HG02870 (cell line): ENCODE measurements at regions not wholly inside any gene's neighbourhood (a gene's known extent, or its start where the extent isn't known, plus 50 kb on each side); places are given as distances from the start of the nearest gene placed in this dataset.
"Not testable (repeated sequence)": the region's sequence is repeated elsewhere in the genome, so short reads cannot be mapped to it uniquely, and the experiment has no call there.

Experiments
- ATAC-seq: cut with Tn5 transposase; IDR thresholded peaks from one replicate; pipeline ENCODE4 v1.9.1; 2021; ENCODE audit warnings: mild to moderate bottlenecking, moderate library complexity; ENCODE audit not compliant: unreplicated experiment

DNA sequence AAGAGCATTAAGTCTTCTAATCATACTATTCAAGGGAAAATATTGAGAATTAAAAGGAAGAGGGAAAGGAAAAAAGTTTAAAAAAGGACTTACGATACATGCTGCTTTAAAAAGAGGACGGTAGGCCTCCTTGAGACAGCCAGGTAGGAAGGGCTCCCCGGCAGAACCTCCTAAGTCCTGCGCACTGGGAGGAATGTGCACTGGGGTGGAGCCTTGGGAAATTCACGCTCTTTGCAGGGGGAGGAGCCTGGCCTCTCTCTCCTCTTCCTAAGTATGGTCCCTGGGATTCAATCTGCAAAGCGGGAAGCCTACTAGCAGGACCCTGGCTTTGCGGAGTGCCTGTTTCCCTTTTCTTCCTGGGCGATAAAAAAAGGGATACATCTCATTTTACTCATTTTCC is 553.0 kb downstream of the RPS29 start:
- no peak for ATAC-seq

GRCh38 chr14:49031710-49032109 is 554.5 kb downstream of the RPS29 start:
- not testable (repeated sequence) for ATAC-seq

DNA sequence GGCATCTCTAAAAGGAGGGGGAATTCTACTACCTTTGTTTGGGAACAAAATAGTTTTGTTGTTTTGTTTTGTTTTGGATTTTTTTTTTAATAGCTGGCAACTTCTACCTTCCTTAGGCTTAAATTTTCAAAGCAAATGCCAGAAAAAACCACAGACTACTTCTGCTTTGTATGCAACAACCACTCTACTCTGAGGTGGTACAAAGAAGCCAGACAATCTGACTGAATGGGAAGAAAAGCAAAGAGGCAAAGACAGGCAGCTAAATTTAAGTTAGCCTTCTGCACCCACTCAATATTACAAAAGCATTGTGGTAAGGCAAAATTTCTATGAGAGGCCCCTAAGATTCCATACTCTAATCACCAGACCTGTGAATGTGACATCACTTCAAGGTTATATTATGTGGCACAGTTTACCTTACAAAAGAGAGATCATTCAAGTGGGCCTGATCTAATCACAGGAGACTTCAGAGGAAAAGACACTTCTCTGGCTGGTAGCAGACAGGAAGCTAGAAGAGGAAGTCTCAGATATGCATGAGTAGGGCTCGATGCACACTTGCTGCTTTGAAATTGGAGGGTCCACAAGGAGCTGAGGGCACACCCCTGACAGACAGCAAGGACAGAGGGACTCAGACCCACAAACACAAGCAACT is 566.6 kb downstream of the RPS29 start:
- no peak for ATAC-seq

GRCh38 chr14:49017447-49017846 is 568.7 kb downstream of the RPS29 start:
- ATAC-seq, result no peak

GRCh38 chr14:49016381-49016780 is 569.8 kb downstream of the RPS29 start:
- no peak for ATAC-seq

DNA sequence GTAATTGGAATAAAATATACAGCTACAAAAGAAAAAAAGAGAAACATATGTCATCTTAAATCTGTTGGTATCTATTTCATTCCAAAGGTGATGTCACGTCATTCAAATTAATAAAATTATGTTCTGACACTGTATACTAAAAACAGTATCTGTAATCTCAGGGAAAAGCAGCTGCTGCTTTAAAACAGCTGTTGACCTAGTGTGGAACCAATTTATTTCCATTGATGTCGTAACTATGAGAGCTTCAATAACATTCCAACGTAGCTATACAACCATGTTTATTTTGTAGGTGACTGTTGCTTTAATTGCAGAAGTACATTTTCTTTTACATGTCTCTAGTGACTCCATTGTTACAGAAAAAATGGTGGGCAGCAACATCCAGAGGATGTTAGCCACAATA is 571.7 kb downstream of the RPS29 start:
- no peak for ATAC-seq

DNA sequence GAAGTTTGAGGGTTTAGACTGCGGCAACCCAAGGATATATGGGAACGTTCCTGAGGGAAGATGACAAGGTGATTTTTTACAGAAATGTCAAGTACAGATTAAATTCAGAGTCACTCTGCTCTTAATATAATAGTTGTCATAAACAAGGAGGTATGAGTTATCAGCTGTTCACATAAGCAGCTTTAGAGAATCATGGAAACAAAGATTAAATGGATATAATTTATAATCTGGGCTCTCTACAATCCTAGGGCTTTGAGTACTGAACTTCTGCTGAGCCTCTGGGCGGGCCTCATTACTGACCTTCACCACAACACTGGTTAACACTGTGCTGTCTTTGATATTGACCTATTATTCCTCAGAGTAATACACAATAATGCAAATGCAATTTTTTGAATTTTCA is 577.8 kb downstream of the RPS29 start:
- ATAC-seq, result no peak

DNA sequence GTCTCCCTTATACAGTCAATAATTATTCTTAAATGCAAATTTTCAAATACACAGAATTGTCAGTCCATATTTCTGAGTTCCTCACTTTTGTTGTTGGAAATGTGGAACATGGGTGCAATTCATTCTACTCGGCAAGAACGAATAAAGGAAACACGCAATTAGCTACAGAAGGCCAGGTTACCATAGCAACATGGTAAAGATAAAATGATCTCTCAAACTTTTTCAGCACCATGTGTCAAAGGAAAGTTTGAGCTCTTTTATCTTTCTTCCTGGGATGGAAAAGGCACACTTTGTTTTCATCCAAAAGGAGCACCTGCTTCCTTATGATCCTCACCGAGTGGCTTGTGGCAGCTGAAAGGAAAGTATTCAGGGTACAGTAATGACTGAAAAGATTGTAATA is 595.0 kb downstream of the RPS29 start:
- ATAC-seq, result no peak

GRCh38 chr14:48983351-48983888 is 602.8 kb downstream of the RPS29 start:
- no peak for ATAC-seq

DNA sequence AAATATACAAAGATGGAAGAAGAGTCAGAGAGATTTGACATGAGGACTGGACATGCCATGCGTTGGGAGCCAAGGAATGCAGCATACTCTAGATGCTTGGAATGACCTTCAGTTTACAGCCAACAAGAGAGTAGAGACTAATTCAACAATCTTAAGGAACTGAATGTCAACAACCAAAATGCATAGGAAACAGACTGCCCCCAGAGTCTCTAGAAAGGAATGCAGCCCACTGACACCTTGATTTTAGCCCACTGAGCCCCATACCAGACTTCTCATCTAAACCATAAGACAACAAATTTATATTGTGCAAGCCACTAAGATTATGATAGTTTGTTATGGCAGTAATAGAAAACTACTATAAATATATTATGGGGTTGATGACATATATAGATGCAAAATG is 611.2 kb downstream of the RPS29 start:
- no peak for ATAC-seq

DNA sequence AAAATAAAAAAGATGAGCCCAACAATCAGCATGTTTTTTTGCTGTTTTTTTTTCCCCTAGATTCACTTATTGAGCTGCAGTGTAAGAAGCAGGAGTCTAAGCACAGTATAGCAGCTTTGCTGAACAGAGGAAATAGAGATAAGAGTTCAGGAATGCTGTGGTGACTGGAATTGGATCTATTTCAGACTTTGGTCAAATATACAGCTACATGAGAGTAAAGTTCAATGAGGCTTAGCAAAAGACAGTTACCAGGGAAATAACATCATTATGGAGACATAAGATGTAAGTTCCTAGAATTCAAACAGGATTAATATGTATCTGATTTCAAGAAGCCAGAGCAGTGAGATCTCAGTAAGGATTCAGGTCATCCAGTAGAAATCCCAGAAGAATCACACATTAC is 613.0 kb downstream of the RPS29 start:
- ATAC-seq, result no peak

- no peak for ATAC-seq
These were observed 615.2 kb downstream of the RPS29 start for GRCh38 chr14:48970943-48971342.

- no peak for ATAC-seq
These were observed 618.8 kb downstream of the RPS29 start for GRCh38 chr14:48967419-48967818.

GRCh38 chr14:48963231-48963790 is 622.9 kb downstream of the RPS29 start:
- ATAC-seq, result no peak

DNA sequence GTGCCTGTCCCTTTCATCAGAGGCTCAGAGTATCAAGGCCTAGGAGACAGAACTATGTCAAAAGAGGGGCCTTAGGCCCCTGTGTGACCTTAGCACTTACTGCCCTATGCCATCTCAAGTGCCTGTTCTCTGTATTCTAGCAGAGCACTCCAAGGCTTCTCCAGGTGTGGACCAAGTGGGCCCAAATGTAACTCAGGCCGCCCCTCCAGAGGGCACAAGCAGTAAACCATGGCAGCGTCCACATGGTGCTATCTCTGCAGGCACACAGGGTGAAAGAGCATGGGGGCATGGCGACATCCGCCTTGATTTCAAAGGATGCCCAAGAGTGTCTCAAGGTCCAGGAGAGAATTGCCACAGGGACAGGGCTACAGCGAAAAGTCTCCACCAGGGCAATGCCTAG is 628.7 kb downstream of the RPS29 start:
- ATAC-seq, result no peak

DNA sequence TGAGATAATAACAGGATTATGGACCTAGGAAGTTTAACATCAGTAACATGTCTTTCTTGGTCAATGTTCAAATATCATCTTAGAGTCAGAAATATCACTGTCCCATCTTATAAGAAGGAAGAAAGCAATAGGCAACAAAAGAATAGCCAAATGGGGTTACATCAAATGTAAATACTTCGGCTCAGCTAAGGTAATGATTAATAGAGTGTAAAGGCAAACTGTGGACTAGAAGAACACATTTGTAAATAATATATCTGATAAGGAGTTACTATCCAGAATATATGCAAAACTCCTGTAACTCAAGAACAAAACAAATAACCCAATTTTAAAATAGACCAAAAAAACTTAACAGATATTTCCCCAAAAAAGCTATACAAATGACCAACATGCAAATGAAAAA is 630.3 kb downstream of the RPS29 start:
- ATAC-seq, result no peak

DNA sequence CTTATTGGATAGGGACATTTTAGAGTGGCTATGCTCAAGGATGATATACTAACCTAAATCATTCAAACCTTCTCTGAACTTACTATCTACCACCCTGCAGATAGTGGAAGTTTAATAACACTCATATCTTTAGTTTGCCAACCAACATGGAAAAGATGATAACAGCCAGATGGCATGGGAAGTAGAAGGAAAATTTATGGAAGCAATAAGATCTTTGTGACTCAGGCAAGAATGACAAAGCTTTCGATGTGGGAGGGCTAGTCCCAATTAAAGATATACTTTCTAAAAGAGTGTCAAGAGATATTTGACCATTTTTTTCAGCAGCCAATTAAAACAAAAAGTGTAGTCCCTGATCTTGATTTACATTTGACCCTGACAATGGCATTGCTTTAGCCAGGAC is 631.7 kb downstream of the RPS29 start:
- ATAC-seq, result no peak

DNA sequence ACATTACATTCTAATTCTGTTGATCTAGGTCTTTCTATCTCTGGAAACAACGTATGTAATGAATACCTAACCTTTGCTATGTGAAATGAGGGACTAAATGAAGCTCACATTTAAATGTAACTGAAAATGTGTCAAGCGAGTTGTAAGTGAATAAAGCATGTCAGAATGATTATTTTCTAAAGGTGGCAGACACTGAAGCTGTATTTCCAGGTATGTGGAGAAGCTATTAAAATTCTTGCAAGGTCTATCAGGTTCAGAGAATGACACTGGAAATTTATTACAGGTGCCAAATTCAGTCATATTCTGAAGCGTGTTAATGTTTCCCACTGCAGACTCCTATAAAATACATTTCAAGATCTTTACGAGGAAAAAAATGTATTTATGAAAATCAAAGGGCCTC is 641.4 kb downstream of the RPS29 start:
- no peak for ATAC-seq

DNA sequence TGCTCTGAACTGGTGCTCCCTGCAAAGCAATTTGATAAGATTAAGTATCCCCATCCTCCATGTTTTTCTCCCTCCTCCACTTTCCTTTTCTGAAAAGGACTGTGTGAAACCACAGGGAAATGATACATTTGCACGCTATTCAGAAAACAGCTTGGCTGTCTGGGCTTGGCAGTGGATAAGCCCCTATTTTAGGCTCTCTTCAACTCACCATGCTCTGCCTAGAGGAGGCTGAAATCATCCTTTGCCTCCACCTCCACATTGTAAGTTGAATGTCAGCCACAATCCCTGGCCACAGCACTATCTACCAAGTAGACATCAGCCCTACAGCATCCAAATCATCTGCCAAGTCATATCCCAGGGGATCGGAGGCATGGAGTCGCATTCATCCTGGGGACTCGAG is 642.3 kb downstream of the RPS29 start:
- ATAC-seq, result no peak

DNA sequence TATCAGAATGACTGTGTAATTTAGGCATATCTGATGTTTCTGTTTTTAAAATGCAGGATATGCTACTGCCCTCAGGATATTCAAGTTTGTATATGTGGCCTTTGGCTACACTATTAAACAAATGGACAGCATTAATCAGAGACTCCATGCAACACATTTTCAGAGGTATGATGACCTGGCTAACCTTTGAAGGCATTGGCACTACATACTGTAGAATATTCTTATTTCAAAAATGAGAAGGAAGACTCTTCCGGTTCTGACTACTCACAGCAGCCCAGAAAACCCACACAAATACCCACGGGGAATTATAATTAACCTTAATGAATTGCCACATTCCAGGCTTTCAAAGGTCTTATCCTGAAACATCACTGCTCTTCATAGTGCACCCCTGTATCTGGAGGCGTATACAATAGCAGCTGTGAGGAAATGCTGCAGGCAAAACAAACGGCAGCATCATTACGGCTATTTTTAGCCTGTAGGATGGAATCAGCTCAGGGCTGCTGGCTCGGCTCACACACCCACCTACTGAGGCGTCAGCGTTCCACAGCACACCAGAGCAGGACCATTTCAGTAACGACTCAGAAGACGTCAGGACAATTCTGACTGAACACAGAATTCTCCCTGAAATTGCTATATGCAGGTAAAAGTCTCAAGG is 648.5 kb downstream of the RPS29 start:
- no peak for ATAC-seq

DNA sequence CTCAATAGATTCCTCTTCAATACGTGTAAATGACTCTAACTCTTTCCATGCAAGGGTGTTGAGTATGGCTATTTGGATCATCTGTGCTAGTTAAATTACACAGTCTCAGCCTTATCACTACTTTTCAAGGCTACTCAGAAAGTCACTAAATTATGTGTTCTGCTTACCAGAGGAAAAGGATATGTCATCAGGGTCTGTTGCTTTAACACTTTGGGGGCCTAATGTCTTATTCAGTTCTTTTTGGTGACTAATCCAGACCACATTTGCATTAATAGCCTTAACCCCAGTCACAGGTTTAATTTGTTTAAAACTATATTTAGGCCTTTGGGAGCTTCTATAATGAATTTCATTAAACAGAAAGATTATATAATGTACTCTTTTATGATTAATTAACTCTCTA is 649.3 kb downstream of the RPS29 start:
- ATAC-seq, result no peak

- no peak for ATAC-seq
These were observed 649.8 kb downstream of the RPS29 start for GRCh38 chr14:48936362-48936761.
